GM11168 (cell line): ENCODE measurements at regions not wholly inside any gene's neighbourhood (a gene's known extent, or its start where the extent isn't known, plus 50 kb on each side); places are given as distances from the start of the nearest gene placed in this dataset.

Experiments used
- in situ Hi-C: fragments of 300-500 bp; cut with MboI; formaldehyde crosslinking; loops from one replicate; pipeline ENCODE4 v1.12.0; 2022; ENCODE audit warnings: low sequenced_read_pairs; ENCODE audit not compliant: unreplicated experiment

GRCh38 chr1:14500041-14500440 is 98.4 kb upstream of the KAZN start:
- in situ Hi-C loops: no loop called here

GRCh38 chr1:14500912-14501311 is 97.6 kb upstream of the KAZN start:
- in situ Hi-C loops: no loop called here

- in situ Hi-C loops: no loop called here
These were observed 94.0 kb upstream of the KAZN start for GRCh38 chr1:14504517-14504916.

GRCh38 chr1:14506471-14507255 is 91.8 kb upstream of the KAZN start:
- in situ Hi-C loops: no loop called here

DNA sequence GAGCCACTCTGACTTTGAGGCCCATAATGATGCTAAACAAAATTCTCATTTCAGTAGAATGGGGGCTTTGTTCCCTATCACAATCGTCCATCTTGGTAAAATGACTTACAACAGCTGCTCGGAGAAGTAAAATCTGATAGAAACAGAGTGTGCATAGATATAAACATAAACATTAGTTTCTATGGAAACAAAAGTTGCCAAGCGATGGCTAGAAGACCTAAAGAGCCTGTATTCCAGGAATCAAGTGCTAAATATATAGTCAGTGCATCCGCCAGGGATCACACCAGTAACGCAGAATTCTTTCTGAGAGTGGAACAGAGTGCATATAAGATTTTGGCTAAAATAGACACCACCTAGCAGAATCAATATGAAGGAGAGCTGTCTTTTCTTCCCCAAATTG is 91.2 kb upstream of the KAZN start:
- in situ Hi-C loops: no loop called here

- in situ Hi-C loops: no loop called here
These were observed 89.9 kb upstream of the KAZN start for GRCh38 chr1:14508613-14509012.

- in situ Hi-C loops: no loop called here
These were observed 87.3 kb upstream of the KAZN start for GRCh38 chr1:14511166-14511680.

DNA sequence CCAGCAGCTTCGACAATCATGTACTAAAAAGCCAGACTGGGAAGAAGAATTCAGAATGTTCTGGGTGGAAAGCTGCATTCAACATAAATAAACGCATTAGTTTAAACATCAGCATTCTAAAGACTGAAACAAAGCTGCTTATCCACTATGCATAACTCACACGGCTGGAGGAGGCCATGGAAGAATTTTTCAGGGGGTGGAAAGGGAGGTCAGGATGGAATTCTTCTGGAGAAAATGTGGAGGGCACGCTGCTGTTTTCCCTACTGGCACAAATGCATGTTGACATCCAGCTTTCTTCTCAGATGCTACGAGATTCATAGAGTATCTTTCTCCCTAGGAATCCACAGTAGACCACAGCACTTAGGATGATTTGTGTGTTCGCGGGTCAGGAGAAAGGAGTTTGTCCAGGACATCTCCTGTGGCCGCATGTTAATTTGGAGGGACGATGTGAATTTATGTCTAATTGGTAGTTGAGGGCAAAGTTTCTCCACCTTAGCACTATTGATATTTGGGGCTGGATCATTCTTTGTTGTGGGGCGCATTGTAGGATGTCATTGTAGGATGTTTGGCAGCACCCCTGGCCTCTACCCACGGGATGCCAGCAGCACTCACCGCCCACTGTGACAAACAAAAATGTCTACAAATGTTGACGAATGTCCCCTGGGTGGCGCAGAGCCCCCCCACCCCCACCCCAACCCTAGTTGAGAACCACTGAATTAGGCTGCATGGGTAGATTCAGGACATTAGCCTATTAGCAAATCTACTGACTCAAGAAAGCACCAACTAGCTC is 86.5 kb upstream of the KAZN start:
- in situ Hi-C loops: no loop called here

- in situ Hi-C loops: no loop called here
These were observed 85.4 kb upstream of the KAZN start for GRCh38 chr1:14513111-14513510.

DNA sequence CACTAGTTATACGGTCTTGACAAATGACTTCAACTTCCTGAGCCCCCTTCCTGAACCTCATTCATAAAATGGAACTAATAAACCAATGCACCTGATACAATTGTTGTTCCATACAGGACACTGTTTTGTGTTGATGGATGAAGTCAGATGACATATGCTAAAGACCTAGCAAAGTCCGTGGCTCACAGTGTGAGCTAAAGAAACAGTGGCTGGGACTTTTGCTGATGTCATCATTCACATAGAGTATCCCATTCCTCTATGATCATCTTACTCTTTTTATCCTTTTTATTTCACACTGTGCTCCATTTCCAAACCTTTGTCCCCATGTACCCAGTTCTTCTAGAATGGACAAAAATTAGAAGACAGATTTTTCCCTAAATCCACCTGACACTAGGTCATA is 83.7 kb upstream of the KAZN start:
- in situ Hi-C loops: no loop called here

DNA sequence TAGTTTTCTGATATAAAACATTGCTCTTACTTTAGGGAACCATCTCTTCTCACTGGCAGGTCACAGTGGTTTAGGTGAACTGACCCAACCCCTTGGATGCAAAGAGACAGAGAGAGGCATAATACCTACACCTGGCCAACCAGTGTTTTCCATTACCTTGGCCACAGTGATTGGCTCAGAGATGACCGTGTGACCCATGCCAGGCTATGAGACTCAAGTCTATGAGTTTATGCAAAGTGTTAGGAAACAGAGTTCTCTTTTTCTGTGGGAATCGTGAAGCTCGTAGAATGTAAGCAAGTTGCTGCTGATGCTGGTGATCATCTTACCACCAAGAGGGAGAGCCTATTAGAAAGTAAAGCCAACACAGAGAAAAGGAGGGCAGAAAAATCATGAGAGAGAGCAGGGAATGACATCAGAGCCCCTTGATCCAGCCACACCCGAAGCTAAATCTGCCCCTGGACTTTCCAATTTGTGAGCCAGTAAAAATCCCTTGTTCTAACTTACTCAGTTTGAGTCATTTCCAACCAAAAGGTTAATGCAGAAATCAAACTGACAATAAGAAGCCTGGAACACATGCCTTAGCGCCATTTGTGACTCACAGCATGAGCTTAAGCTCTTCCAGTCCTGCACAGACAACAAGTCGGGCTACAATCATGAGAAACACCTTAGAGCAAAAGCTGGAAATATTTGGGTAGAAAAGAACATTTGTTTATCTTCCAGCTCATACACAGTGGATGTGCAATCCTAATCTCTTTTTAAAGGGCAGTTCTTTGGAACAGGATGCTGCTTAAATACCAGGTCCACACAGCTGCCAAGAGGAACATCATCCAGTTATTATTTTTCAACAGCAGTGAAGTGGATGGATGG is 81.3 kb upstream of the KAZN start:
- in situ Hi-C loops: no loop called here

GRCh38 chr1:14517841-14518180 is 80.7 kb upstream of the KAZN start:
- in situ Hi-C loops: no loop called here

GRCh38 chr1:14519976-14520375 is 78.5 kb upstream of the KAZN start:
- in situ Hi-C loops: no loop called here

DNA sequence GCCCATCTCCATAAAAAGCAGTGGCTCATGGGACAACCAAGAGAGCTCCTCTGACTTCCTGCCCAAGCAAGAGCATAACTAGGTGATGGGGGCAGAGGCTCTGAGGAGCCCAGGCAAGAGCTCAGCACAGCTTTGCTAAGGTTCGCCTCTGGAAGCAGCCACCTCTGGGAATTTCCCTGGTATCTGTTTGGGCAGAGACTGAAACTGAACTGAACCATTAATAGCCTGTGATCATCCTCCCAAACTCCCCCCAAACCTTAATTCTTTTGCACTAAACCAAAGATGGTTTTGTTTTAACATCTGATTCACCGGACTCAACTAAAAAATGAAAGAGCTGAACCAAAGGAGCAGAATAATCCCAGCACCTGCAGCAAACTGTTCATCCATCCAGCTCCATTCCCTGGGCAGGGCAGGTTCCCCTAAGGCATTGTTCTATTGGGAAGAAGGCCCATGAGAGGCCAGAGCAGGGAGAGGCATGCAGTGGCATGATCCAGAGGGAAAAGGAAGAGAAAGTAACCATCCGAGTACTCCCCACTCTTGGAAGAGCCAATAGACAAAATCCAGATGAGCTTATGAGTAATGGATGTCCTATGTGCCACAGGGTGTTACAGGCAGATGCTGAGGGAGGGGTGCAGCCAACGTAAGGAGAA is 77.8 kb upstream of the KAZN start:
- in situ Hi-C loops: no loop called here

GRCh38 chr1:14521622-14522021 is 76.9 kb upstream of the KAZN start:
- in situ Hi-C loops: no loop called here

- in situ Hi-C loops: no loop called here
These were observed 76.2 kb upstream of the KAZN start for GRCh38 chr1:14522077-14522925.

- in situ Hi-C loops: no loop called here
These were observed 75.6 kb upstream of the KAZN start for GRCh38 chr1:14522926-14523241.

- in situ Hi-C loops: no loop called here
These were observed 73.5 kb upstream of the KAZN start for GRCh38 chr1:14524826-14525636.

DNA sequence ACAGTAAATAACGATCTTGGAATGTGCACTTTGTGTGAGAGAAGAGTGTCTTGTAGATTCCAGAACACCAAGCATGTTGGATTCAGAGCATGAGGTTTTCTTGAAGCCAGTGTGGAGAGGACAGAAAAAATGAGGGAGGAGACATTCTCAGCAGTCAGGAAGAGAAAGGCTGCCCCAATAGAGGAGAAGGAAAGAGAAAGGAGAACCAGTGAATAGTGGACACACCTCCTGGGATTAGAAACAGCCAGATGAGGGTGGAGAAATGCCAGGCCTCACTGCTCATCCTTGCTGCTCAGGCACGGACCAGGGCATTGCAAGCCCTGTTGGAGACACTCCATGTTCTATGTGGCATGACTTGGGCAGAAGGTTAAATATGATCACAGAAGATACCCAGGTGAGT is 69.0 kb upstream of the KAZN start:
- in situ Hi-C loops: no loop called here
